SU-DHL-6 (cell line): ENCODE measurements at regions not wholly inside any gene's neighbourhood (a gene's known extent, or its start where the extent isn't known, plus 50 kb on each side); places are given as distances from the start of the nearest gene placed in this dataset.

Experiments used
- H2AFZ ChIP-seq: fragments of 200-600 bp; sonication (generic); 2 replicates; pipeline ENCODE4 v1.6.1; 2014; ENCODE audit warnings: low read depth, mild to moderate bottlenecking, moderate library complexity, mixed read lengths, antibody characterized with exemption, low read length; ENCODE audit not compliant: severe bottlenecking
- H3F3A ChIP-seq: fragments of 200-600 bp; shearing (Covaris generic); 2 replicates; pipeline ENCODE4 v1.6.0; 2016; ENCODE audit warnings: antibody characterized with exemption, mild to moderate bottlenecking; ENCODE audit not compliant: insufficient read depth
- H3K27ac ChIP-seq: fragments of 200-600 bp; sonication (generic); 2 replicates; pipeline ENCODE4 v1.5.1; 2016; ENCODE audit warnings: low read depth, mild to moderate bottlenecking, low read length, moderate library complexity, mixed read lengths
- H3K27me3 ChIP-seq: fragments of 200-600 bp; sonication (generic), shearing (Covaris generic); 2 replicates; pipeline ENCODE4 v1.6.0; 2014; ENCODE audit warnings: mild to moderate bottlenecking, low read length
- H3K36me3 ChIP-seq: fragments of 200-600 bp; sonication (generic); 2 replicates; pipeline ENCODE4 v1.6.1; 2014; ENCODE audit warnings: mild to moderate bottlenecking, low read length, mixed read lengths
- H3K4me2 ChIP-seq: fragments of 300-600, 200-600 bp; shearing (Covaris generic), sonication (generic); 2 replicates; pipeline ENCODE4 v1.6.0; 2014; ENCODE audit warnings: low read length, low read depth, mild to moderate bottlenecking; ENCODE audit not compliant: poor library complexity, severe bottlenecking
- H3K4me3 ChIP-seq: fragments of 200-600 bp; sonication (generic); 2 replicates; pipeline ENCODE4 v1.5.1; 2014; ENCODE audit warnings: antibody characterized with exemption, low read length, mild to moderate bottlenecking, mixed read lengths; ENCODE audit not compliant: insufficient read depth, poor library complexity, severe bottlenecking
- H3K79me2 ChIP-seq: fragments of 200-600 bp; sonication (generic); 2 replicates; pipeline ENCODE4 v1.6.1; 2014; ENCODE audit warnings: mild to moderate bottlenecking, low read length, moderate library complexity; ENCODE audit not compliant: insufficient read depth
- H3K9ac ChIP-seq: fragments of 200-600 bp; sonication (generic); 2 replicates; pipeline ENCODE4 v1.7.0; 2014; ENCODE audit warnings: mild to moderate bottlenecking, low read length
- H3K9me2 ChIP-seq: fragments of 200-600 bp; sonication (generic); replicated peaks from 2 replicates; pipeline ENCODE4 v1.6.1; 2014; ENCODE audit warnings: low read length; ENCODE audit not compliant: insufficient read depth
- H3K9me3 ChIP-seq: fragments of 200-600 bp; sonication (generic); 2 replicates; pipeline ENCODE4 v1.6.1; 2014; ENCODE audit warnings: low read length, mixed read lengths; ENCODE audit not compliant: insufficient read depth
- H4K20me1 ChIP-seq: fragments of 200-600 bp; sonication (generic); 2 replicates; pipeline ENCODE4 v1.6.1; 2014; ENCODE audit warnings: low read depth, mild to moderate bottlenecking, antibody characterized with exemption, low read length, moderate library complexity, mixed read lengths
- CTCF ChIP-seq: fragments of 200-600 bp; sonication (generic); IDR thresholded peaks from one replicate; pipeline ENCODE4 v1.5.1; 2017; ENCODE audit warnings: antibody characterized with exemption, mild to moderate bottlenecking, low read length, moderate library complexity; ENCODE audit not compliant: insufficient read depth, poor library complexity, severe bottlenecking
- EZH2phosphoT487 ChIP-seq: fragments of 200-600 bp; sonication (generic), shearing (Covaris generic); conservative IDR thresholded peaks from 2 replicates; pipeline ENCODE4 v1.6.1; 2018; ENCODE audit warnings: mild to moderate bottlenecking, antibody characterized with exemption, low read length, moderate library complexity, mixed read lengths

- Histone ChIP-seq H3K79me2 (no peaks in the 10 kb centered on the region), H3K36me3 (no peaks in the 10 kb centered on the region), H3F3A (no peaks in the 10 kb centered on the region), H2AFZ (peak overlapping the region; percentile 4), H3K9ac (no peak overlapping the region), H4K20me1 (no peaks in the 10 kb centered on the region), H3K4me2 (no peak overlapping the region), H3K27me3 (no peaks in the 10 kb centered on the region), H3K4me3 (no peak overlapping the region), H3K27ac (no peak overlapping the region), H3K9me3 (peaks cover 2% of the 10 kb centered on the region; the same call in 1 of the 2 replicates), H3K9me2 (no peaks in the 10 kb centered on the region)
- no peak for TF ChIP-seq CTCF
- TF ChIP-seq EZH2phosphoT487, result no peak
Measured at GRCh38 chr3:83655083-83655482, 1303.7 kb upstream of the CADM2 start.

GRCh38 chr3:83662381-83662960 is 1296.3 kb upstream of the CADM2 start:
- H2AFZ ChIP-seq, result peak overlapping the region; percentile 47

GRCh38 chr3:83670416-83670815 is 1288.4 kb upstream of the CADM2 start:
- H3K36me3 ChIP-seq, result no peaks in the 10 kb centered on the region
- H3K27ac ChIP-seq, result no peak overlapping the region
- H3K9me2 ChIP-seq, result no peaks in the 10 kb centered on the region
- TF ChIP-seq EZH2phosphoT487, result no peak
- no peak overlapping the region for H3K4me2 ChIP-seq
- H3K9ac ChIP-seq, result no peak overlapping the region
- peaks cover 5% of the 10 kb centered on the region; the same call in 1 of the 2 replicates for H3K9me3 ChIP-seq
- no peak overlapping the region for H2AFZ ChIP-seq
- no peak overlapping the region for H3K4me3 ChIP-seq
- no peaks in the 10 kb centered on the region for H3F3A ChIP-seq
- no peaks in the 10 kb centered on the region for H4K20me1 ChIP-seq
- no peaks in the 10 kb centered on the region for H3K79me2 ChIP-seq
- H3K27me3 ChIP-seq, result no peaks in the 10 kb centered on the region

More at GRCh38 chr3:83662381-83662960, 1296.3 kb upstream of the CADM2 start:
- Histone ChIP-seq H3K27ac (no peak overlapping the region), H3K4me2 (no peak overlapping the region), H3K79me2 (no peaks in the 10 kb centered on the region), H3F3A (no peaks in the 10 kb centered on the region), H3K4me3 (no peak overlapping the region), H3K9ac (no peak overlapping the region), H3K9me2 (no peaks in the 10 kb centered on the region), H3K36me3 (no peaks in the 10 kb centered on the region), H4K20me1 (no peaks in the 10 kb centered on the region), H3K27me3 (no peaks in the 10 kb centered on the region), H3K9me3 (no peaks in the 10 kb centered on the region)
- TF ChIP-seq EZH2phosphoT487 (no peak), CTCF (no peak)

GRCh38 chr3:83683937-83684598 is 1274.7 kb upstream of the CADM2 start:
- H3K36me3 ChIP-seq, result no peaks in the 10 kb centered on the region
- H3K9me2 ChIP-seq, result no peaks in the 10 kb centered on the region
- no peak overlapping the region for H3K4me2 ChIP-seq
- no peaks in the 10 kb centered on the region for H3K79me2 ChIP-seq
- no peak overlapping the region for H3K27ac ChIP-seq
- no peak overlapping the region for H3K9ac ChIP-seq
- no peak for TF ChIP-seq EZH2phosphoT487
- TF ChIP-seq CTCF, result no peak
- peak overlapping the region; percentile 19 for H2AFZ ChIP-seq
- no peaks in the 10 kb centered on the region for H3K9me3 ChIP-seq
- H4K20me1 ChIP-seq, result no peaks in the 10 kb centered on the region
- H3K4me3 ChIP-seq, result no peak overlapping the region
- H3K27me3 ChIP-seq, result no peaks in the 10 kb centered on the region
- no peaks in the 10 kb centered on the region for H3F3A ChIP-seq
